ENCODE measurements at regions not wholly inside any gene's neighbourhood (a gene's known extent, or its start where the extent isn't known, plus 50 kb on each side); places are given as distances from the start of the nearest gene placed in this dataset.

DNA sequence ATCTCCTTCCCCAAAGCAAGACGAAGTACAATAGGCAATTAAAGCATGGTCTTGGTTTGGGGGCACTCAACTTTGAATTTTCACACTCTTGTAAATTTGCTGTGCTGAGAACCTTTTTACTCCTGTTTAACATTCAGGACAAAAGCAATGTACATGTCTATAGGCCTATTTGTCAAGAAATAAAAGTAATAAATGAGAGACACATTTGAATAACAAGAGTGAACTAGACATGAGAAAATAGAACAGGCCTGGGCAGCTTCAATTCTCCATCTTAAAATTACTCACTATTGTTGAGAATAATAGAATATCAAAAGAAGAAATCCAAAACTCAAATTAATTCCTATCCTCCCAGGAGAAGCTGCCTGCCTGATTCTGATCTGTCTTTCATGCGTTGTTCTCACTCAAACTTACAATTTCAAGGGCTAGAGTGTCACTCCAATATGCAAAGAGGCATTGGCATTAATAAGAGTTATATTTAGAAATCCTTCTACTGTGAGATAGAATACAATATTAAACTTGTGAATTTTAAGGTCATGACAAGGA is 192.9 kb upstream of the CCNG1 start:
- Histone ChIP-seq H3K36me3 (no peaks in the 10 kb centered on the region), H3K27me3 (no peaks in the 10 kb centered on the region), H3K27ac (no peak overlapping the region), H3K4me3 (no peak overlapping the region), H3K4me1 (no peaks in the 10 kb centered on the region), H3K9me3 (no peaks in the 10 kb centered on the region)
- no peak for DNase-seq
- TF ChIP-seq POLR2A (IDR thresholded peaks at IDR 0.05): no peak
- TF ChIP-seq, protein P1, sequence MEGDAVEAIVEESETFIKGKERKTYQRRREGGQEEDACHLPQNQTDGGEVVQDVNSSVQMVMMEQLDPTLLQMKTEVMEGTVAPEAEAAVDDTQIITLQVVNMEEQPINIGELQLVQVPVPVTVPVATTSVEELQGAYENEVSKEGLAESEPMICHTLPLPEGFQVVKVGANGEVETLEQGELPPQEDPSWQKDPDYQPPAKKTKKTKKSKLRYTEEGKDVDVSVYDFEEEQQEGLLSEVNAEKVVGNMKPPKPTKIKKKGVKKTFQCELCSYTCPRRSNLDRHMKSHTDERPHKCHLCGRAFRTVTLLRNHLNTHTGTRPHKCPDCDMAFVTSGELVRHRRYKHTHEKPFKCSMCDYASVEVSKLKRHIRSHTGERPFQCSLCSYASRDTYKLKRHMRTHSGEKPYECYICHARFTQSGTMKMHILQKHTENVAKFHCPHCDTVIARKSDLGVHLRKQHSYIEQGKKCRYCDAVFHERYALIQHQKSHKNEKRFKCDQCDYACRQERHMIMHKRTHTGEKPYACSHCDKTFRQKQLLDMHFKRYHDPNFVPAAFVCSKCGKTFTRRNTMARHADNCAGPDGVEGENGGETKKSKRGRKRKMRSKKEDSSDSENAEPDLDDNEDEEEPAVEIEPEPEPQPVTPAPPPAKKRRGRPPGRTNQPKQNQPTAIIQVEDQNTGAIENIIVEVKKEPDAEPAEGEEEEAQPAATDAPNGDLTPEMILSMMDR (IDR thresholded peaks at IDR 0.05): no peak

- no peak for TF ChIP-seq POLR2A (IDR thresholded peaks at IDR 0.05)
- H3K36me3 ChIP-seq: no peaks in the 10 kb centered on the region
- no peak overlapping the region for H3K4me3 ChIP-seq
- no peak overlapping the region for H3K27ac ChIP-seq
- no peaks in the 10 kb centered on the region for H3K9me3 ChIP-seq
- no peak for DNase-seq
- no peaks in the 10 kb centered on the region for H3K27me3 ChIP-seq
- H3K4me1 ChIP-seq: no peaks in the 10 kb centered on the region
Measured at GRCh38 chr5:163245584-163245983, 191.8 kb upstream of the CCNG1 start.

DNA sequence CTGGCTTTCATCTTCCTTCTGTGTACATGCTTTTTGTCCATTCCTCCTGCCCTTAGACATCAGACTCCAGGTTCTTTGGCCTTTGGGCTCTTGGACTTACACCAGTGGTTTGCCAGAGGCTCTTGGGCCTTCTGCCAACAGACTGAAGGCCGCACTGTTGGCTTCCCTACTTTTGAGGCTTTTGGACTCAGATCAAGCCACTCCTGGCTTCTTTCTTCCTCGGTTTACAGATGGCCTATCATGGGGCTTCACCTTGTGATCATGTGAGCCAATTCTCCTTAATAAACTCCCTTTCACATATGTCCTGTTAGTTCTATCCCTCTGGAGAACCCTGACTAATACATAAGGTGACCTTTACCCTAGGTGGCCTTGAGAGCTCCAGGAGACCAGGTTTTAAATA is 189.1 kb upstream of the CCNG1 start:
- no peak for DNase-seq

GRCh38 chr5:163248871-163249270 is 188.5 kb upstream of the CCNG1 start:
- DNase-seq: no peak
- Histone ChIP-seq H3K36me3 (no peaks in the 10 kb centered on the region), H3K9me3 (no peaks in the 10 kb centered on the region), H3K27ac (no peak overlapping the region), H3K4me3 (no peak overlapping the region), H3K27me3 (no peaks in the 10 kb centered on the region), H3K4me1 (no peaks in the 10 kb centered on the region)
- TF ChIP-seq, protein P1 (IDR thresholded peaks at IDR 0.05): no peak
- no peak for TF ChIP-seq POLR2A (IDR thresholded peaks at IDR 0.05)

More for the DNA sequence above, 189.1 kb upstream of the CCNG1 start:
- no peaks in the 10 kb centered on the region for H3K4me1 ChIP-seq
- H3K4me3 ChIP-seq: no peak overlapping the region
- H3K9me3 ChIP-seq: no peaks in the 10 kb centered on the region
- no peak for TF ChIP-seq POLR2A (IDR thresholded peaks at IDR 0.05)
- TF ChIP-seq, protein P1 (IDR thresholded peaks at IDR 0.05): no peak
- no peak overlapping the region for H3K27ac ChIP-seq
- no peaks in the 10 kb centered on the region for H3K36me3 ChIP-seq
- no peaks in the 10 kb centered on the region for H3K27me3 ChIP-seq

DNA sequence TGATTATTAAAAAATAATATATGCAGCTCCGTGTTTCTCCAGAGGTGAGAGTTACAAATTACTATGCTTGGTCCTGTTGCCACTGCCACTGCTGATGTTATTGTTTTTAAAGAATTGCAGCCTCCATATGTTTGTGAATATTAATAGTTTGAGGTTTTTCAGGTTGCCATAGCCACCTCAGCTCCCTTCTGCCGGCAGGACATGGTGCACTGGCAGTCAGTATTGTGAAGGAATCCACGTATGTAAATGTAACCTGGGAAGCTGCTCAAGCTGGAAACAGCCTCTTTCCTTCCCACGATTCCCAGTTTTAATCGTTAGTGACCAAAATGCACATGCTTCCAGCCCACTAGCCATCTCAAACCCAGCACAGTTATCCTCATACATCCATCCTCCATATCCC is 184.4 kb upstream of the CCNG1 start:
- H3K27me3 ChIP-seq: no peaks in the 10 kb centered on the region
- H3K36me3 ChIP-seq: no peaks in the 10 kb centered on the region
- H3K27ac ChIP-seq: no peak overlapping the region
- no peaks in the 10 kb centered on the region for H3K9me3 ChIP-seq
- H3K4me1 ChIP-seq: no peaks in the 10 kb centered on the region
- no peak overlapping the region for H3K4me3 ChIP-seq
- no peak for DNase-seq
- no peak for TF ChIP-seq POLR2A (IDR thresholded peaks at IDR 0.05)
- TF ChIP-seq, protein P1 (IDR thresholded peaks at IDR 0.05): no peak

DNA sequence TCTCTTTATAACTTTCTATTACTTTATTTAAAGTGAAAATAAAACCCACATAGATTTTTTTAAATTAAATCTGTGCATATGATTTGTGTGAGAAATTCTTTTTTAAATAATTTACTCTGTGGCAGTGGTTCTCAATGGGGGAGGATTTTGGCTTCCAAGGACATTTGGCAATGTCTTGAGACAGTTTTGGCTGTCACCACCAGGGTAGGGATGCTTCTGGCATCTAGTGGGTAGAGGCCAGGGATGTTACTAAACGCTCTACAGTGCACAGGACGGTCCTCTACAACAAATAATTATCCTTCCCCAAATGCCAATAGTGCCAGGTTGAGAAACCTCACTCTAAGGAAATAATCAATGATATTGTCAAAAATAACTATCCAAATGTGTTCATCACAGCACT is 177.9 kb upstream of the CCNG1 start:
- Histone ChIP-seq H3K9me3 (no peaks in the 10 kb centered on the region), H3K4me1 (no peaks in the 10 kb centered on the region), H3K27ac (no peak overlapping the region), H3K27me3 (no peaks in the 10 kb centered on the region), H3K36me3 (no peaks in the 10 kb centered on the region), H3K4me3 (no peak overlapping the region)
- TF ChIP-seq, protein P1 (IDR thresholded peaks at IDR 0.05): no peak
- TF ChIP-seq POLR2A (IDR thresholded peaks at IDR 0.05): no peak
- no peak for DNase-seq
